ENCODE measurements at regions not wholly inside any gene's neighbourhood (a gene's known extent, or its start where the extent isn't known, plus 50 kb on each side); places are given as distances from the start of the nearest gene placed in this dataset.

GRCh38 chr11:19607656-19608360, 104.8 kb upstream of the NAV2 start:
- no peak for DNase-seq
- H3K4me1 Mint-ChIP-seq: no peaks in the 10 kb centered on the region
- intact Hi-C loops (cut with micrococcal nuclease): no loop called here
- H3K36me3 Mint-ChIP-seq (ENCODE audit: low read depth): no peaks in the 10 kb centered on the region
- no peak overlapping the region for H3K27ac Mint-ChIP-seq
- H3K27me3 Mint-ChIP-seq: no peaks in the 10 kb centered on the region
- no peaks in the 10 kb centered on the region for H3K9me3 Mint-ChIP-seq
- H3K4me3 Mint-ChIP-seq: no peak overlapping the region

DNA sequence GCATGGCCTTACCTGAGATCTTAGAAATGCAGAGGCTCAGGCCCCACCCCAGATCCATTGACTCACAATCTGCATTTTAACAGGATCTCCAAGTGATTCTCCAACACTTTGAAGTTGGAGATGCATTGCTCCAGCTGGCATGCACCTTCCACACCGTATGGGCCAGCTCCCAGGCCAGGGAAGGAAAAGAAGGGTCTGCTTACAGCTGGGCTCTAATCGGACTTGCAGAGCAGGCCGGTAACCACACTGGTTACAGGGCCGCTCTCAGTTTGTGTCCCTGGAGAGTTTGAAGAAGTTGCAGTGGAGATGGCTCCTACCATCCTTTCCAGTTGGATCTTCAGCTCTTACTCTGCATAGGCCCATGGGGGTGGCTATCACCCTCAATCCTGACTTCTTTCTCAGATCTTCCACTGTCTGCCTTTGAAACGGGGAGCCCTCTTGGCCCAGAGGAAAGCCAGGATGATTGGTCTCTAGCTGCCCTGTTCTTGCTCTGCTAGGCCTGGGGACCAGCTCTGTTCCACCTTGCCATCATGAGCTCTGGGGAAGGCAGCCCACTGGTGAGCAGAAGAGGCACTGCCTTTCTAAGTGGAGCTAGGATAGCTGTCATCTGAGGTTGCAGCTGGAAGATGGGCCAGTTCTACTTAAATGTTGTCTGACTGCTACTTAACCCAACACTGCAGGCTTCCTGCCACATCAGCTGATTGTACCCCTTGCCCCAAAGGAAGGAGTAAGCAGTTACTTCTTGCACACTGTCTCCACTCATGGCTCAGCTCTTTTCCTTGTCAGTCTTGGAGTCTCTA, 105.6 kb upstream of the NAV2 start:
- Mint-ChIP-seq H3K27me3 (no peaks in the 10 kb centered on the region), H3K27ac (no peak overlapping the region), H3K36me3 (ENCODE audit: low read depth) (no peaks in the 10 kb centered on the region), H3K4me3 (no peak overlapping the region), H3K9me3 (no peaks in the 10 kb centered on the region), H3K4me1 (no peaks in the 10 kb centered on the region)
- DNase-seq: no peak
- intact Hi-C loops (cut with micrococcal nuclease): no loop called here

DNA sequence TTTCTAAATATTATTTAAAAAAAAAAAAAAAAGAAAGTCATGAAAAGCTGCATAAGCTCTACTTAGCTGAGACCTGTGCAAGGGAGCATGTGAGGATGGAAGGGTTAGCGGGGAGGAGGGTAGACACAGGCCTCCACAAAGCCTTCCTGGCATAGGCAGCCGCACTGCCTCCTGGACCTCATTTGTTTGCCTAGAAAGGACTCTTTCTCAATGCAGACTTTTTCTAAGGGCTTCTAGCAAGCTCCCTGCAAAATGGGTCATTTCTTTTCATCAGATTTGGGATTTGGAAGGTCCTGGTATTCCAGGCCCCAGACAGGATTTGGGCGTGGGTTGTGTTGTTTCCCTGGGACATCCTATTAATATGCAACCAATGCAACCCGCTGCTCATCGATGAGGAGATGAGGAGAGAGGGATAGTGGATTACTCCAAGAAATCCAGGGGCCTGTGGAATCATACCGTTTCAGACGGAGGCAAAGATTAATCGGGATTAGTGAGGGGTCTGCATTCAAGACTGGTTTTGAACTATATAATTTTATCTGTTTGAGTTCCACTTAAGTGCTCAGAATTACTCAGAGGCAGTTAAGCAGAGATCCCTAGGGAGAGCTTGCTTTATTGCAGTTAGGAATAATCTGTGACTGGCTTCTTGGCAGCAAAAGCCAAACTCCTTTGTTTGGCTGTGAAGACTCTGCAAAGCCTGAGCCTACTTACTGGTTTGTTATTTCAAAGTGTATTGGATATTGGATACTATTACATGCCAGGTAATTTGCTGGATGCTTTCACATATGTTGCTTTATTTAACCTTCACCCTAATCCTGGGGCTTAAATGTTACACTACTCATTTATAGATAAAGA, 106.9 kb upstream of the NAV2 start:
- Mint-ChIP-seq H3K27ac (no peak overlapping the region), H3K36me3 (ENCODE audit: low read depth) (no peaks in the 10 kb centered on the region), H3K27me3 (no peaks in the 10 kb centered on the region), H3K4me1 (no peaks in the 10 kb centered on the region), H3K9me3 (no peaks in the 10 kb centered on the region), H3K4me3 (no peak overlapping the region)
- intact Hi-C loops (cut with micrococcal nuclease): no loop called here
- DNase-seq: no peak

DNA sequence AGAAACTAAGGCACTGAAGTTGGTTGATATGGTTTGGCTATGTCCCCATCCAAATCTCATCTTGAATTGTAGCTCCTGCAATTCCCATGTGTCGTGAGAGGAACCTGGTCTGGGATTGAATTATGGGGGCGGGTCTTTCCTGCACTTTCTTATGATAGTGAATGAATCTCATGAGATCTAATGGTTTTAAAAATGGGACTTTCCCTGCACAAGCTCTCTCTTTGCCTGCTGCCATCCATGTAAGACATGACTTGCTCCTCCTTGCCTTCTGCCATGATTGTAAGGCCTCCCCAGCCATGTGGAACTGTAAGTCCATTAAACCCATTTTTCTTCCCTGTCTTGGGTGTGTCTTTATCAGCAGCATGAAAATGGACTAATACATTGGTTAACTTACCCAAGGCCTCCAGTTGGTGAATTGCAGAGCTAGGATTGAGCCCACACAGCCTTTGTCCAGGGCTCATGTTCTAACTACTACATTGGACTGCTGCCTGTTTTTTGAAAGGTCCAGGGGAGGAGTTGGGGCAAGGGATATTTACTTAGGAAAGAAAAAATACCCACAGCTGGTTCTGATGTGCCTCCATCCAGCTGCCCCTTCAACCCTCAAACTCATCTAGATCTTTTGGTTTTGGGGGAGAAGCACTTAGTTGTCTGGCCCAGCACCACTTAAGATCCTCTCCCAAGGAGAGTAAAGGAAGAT, 107.8 kb upstream of the NAV2 start:
- Mint-ChIP-seq H3K4me3 (no peak overlapping the region), H3K27me3 (no peaks in the 10 kb centered on the region), H3K9me3 (no peaks in the 10 kb centered on the region), H3K36me3 (ENCODE audit: low read depth) (no peaks in the 10 kb centered on the region), H3K27ac (no peak overlapping the region), H3K4me1 (no peaks in the 10 kb centered on the region)
- intact Hi-C loops (cut with micrococcal nuclease): no loop called here
- DNase-seq: no peak

DNA sequence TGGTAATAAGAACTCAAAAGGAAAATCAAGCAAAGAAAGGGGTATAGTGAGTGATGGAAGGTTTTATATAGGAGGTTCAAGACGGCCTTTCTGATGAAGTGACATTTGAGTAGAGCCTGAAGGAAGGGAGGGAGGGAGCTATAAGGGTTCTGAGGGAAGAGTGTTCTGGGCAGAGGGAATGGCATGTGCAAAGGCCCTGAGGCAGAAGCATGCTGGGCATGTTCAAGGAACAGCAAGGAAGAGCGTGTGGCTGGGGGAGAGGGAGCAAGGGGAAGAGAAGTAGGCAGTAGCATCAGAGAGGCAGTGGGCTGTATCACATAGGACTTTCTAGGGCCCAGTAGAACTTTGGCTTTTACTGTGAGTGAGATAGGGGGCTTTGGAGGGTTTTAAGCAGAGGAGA, 108.9 kb upstream of the NAV2 start:
- H3K4me3 Mint-ChIP-seq: no peak overlapping the region
- no peak for DNase-seq
- no peaks in the 10 kb centered on the region for H3K27me3 Mint-ChIP-seq
- H3K9me3 Mint-ChIP-seq: no peaks in the 10 kb centered on the region
- no peak overlapping the region for H3K27ac Mint-ChIP-seq
- intact Hi-C loops (cut with micrococcal nuclease): no loop called here
- no peaks in the 10 kb centered on the region for H3K36me3 Mint-ChIP-seq (ENCODE audit: low read depth)
- no peaks in the 10 kb centered on the region for H3K4me1 Mint-ChIP-seq

GRCh38 chr11:19602891-19603290, 109.7 kb upstream of the NAV2 start:
- no peaks in the 10 kb centered on the region for H3K27me3 Mint-ChIP-seq
- no peak overlapping the region for H3K27ac Mint-ChIP-seq
- H3K9me3 Mint-ChIP-seq: no peaks in the 10 kb centered on the region
- DNase-seq: no peak
- H3K36me3 Mint-ChIP-seq (ENCODE audit: low read depth): no peaks in the 10 kb centered on the region
- intact Hi-C loops (cut with micrococcal nuclease): no loop called here
- H3K4me3 Mint-ChIP-seq: no peak overlapping the region
- no peaks in the 10 kb centered on the region for H3K4me1 Mint-ChIP-seq

- no peaks in the 10 kb centered on the region for H3K36me3 Mint-ChIP-seq (ENCODE audit: low read depth)
- H3K9me3 Mint-ChIP-seq: no peaks in the 10 kb centered on the region
- H3K27me3 Mint-ChIP-seq: no peaks in the 10 kb centered on the region
- intact Hi-C loops (cut with micrococcal nuclease): no loop called here
- H3K4me3 Mint-ChIP-seq: no peak overlapping the region
- no peak overlapping the region for H3K27ac Mint-ChIP-seq
- DNase-seq: no peak
- no peaks in the 10 kb centered on the region for H3K4me1 Mint-ChIP-seq
Observed at GRCh38 chr11:19602406-19602805, 110.2 kb upstream of the NAV2 start.

- Mint-ChIP-seq H3K27ac (no peak overlapping the region), H3K36me3 (ENCODE audit: low read depth) (no peaks in the 10 kb centered on the region), H3K27me3 (no peaks in the 10 kb centered on the region), H3K9me3 (no peaks in the 10 kb centered on the region), H3K4me3 (no peak overlapping the region), H3K4me1 (no peaks in the 10 kb centered on the region)
- DNase-seq: no peak
- intact Hi-C loops (cut with micrococcal nuclease): no loop called here
Observed at GRCh38 chr11:19601235-19601634, 111.4 kb upstream of the NAV2 start.

DNA sequence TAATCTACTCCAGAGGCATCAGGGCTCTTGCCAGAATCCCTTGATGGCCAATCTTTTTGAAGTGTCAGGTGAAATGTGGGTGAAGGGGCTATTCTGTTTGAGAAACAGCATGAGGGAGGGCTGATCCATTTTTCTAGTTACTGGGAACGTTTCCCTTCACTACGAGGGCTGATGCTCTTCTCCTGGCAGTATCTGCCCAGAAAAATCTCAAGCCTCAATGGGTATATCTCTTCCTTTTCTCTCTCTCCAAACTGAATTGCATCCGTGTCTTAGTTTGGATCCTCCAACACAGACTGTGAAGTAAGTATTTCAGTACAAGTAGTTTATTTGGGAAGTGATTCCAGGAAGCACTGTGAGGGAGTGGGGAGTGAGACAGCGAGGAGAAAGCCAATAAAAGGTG, 113.0 kb upstream of the NAV2 start:
- no peaks in the 10 kb centered on the region for H3K4me1 Mint-ChIP-seq
- no peak overlapping the region for H3K4me3 Mint-ChIP-seq
- H3K9me3 Mint-ChIP-seq: no peaks in the 10 kb centered on the region
- H3K27me3 Mint-ChIP-seq: no peaks in the 10 kb centered on the region
- no peak for DNase-seq
- no peaks in the 10 kb centered on the region for H3K36me3 Mint-ChIP-seq (ENCODE audit: low read depth)
- intact Hi-C loops (cut with micrococcal nuclease): no loop called here
- H3K27ac Mint-ChIP-seq: no peak overlapping the region

DNA sequence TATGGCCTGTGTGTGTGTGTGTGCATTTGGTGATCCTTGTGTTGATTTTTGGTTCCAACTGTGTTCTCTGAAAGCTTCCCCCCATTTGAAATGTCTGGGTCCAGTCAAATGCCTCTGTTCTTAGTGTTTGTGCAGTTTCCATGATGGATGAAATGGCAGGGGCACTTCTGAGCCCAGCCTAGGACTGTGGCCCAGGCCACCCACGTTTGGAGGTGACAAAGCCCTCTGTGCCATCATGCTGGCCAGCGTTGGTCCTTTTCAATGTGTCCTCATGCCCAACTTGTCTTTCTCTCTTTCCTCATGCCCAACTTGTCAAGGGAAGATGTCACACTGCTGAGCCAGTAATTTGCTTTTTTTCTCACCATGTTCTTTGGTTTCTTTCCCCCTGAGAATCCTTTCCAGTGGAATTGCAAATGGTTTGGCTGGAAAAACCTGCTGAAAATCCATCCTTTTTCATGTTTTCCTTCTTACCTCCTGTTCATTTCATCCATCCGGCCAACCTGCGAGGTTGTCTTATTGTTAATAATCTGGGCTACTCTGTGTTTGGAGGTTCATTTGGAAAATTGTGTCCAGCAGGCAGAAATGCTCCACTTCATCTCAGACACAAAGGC, 113.7 kb upstream of the NAV2 start:
- no peak for DNase-seq
- intact Hi-C loops (cut with micrococcal nuclease): no loop called here
- Mint-ChIP-seq H3K27me3 (no peaks in the 10 kb centered on the region), H3K4me1 (no peaks in the 10 kb centered on the region), H3K27ac (no peak overlapping the region), H3K4me3 (no peak overlapping the region), H3K9me3 (no peaks in the 10 kb centered on the region), H3K36me3 (ENCODE audit: low read depth) (no peaks in the 10 kb centered on the region)

DNA sequence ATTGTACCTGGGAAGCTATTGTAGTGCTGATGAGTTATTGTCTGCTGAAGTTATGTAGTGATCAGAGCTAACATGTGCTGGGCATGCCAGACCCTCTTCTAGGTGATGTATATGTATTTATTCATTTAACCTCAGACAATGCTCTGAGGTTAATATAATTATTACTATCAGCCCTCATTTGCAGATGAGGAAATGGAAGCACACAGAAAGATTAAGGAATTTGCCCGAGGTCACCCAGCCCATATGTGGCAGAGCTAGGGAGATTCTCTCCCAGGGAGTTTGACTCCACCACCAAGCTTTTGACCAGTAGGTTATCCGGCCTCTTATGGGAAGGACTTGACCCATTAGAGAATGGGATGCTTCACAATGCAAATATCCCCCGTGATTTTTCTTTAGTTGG, 114.2 kb upstream of the NAV2 start:
- no peak for DNase-seq
- H3K27ac Mint-ChIP-seq: no peak overlapping the region
- no peak overlapping the region for H3K4me3 Mint-ChIP-seq
- H3K27me3 Mint-ChIP-seq: no peaks in the 10 kb centered on the region
- no peaks in the 10 kb centered on the region for H3K36me3 Mint-ChIP-seq (ENCODE audit: low read depth)
- no peaks in the 10 kb centered on the region for H3K9me3 Mint-ChIP-seq
- intact Hi-C loops (cut with micrococcal nuclease): no loop called here
- H3K4me1 Mint-ChIP-seq: no peaks in the 10 kb centered on the region

GRCh38 chr11:19597876-19598275, 114.8 kb upstream of the NAV2 start:
- Mint-ChIP-seq H3K27ac (no peak overlapping the region), H3K27me3 (no peaks in the 10 kb centered on the region), H3K36me3 (ENCODE audit: low read depth) (no peaks in the 10 kb centered on the region), H3K4me1 (no peaks in the 10 kb centered on the region), H3K9me3 (no peaks in the 10 kb centered on the region), H3K4me3 (no peak overlapping the region)
- intact Hi-C loops (cut with micrococcal nuclease): no loop called here
- no peak for DNase-seq

- Mint-ChIP-seq H3K27ac (no peak overlapping the region), H3K4me3 (no peak overlapping the region), H3K9me3 (no peaks in the 10 kb centered on the region), H3K36me3 (ENCODE audit: low read depth) (no peaks in the 10 kb centered on the region), H3K27me3 (no peaks in the 10 kb centered on the region), H3K4me1 (no peaks in the 10 kb centered on the region)
- intact Hi-C loops (cut with micrococcal nuclease): no loop called here
- DNase-seq: no peak
Observed at GRCh38 chr11:19597206-19597605, 115.4 kb upstream of the NAV2 start.
